Mesendoderm (in vitro differentiated cells): ENCODE measurements at regions not wholly inside any gene's neighbourhood (a gene's known extent, or its start where the extent isn't known, plus 50 kb on each side); places are given as distances from the start of the nearest gene placed in this dataset. TPM values are rescaled to one million over a fixed set of nuclear protein-coding genes. Genes with fewer than 3 reads are reported as not detected.

Experiments
- DNase-seq: peaks from one replicate; pipeline ENCODE4 v3.0.0; 2013
- H2AK5ac ChIP-seq: 2 replicates; pipeline ENCODE4 v1.6.1; 2013; ENCODE audit warnings: low read length, inconsistent platforms
- H2BK120ac ChIP-seq: 2 replicates; pipeline ENCODE4 v1.6.1; 2013; ENCODE audit warnings: low read depth, mild to moderate bottlenecking, low read length, moderate library complexity, mixed read lengths
- H2BK15ac ChIP-seq: replicated peaks from 2 replicates; pipeline ENCODE4 v1.6.1; 2013; ENCODE audit warnings: low read depth, mild to moderate bottlenecking, moderate library complexity
- H2BK5ac ChIP-seq: 2 replicates; pipeline ENCODE4 v1.6.1; 2013; ENCODE audit warnings: low read length, inconsistent platforms
- H3K18ac ChIP-seq: 2 replicates; pipeline ENCODE4 v1.6.1; 2013; ENCODE audit warnings: mild to moderate bottlenecking, low read length, mixed read lengths
- H3K23ac ChIP-seq: one replicate; pipeline ENCODE4 v1.6.1; 2013; ENCODE audit warnings: low read length
- H3K27ac ChIP-seq: 2 replicates; pipeline ENCODE4 v1.5.1; 2013; ENCODE audit warnings: low read depth, mild to moderate bottlenecking, inconsistent platforms, low read length, moderate library complexity
- H3K27me3 ChIP-seq: 2 replicates; pipeline ENCODE4 v1.6.1; 2013; ENCODE audit warnings: low read length, control low read depth, mild to moderate bottlenecking, inconsistent platforms; ENCODE audit not compliant: insufficient read depth, poor library complexity
- H3K36me3 ChIP-seq: 2 replicates; pipeline ENCODE4 v1.6.1; 2013; ENCODE audit warnings: low read length, inconsistent platforms; ENCODE audit not compliant: control insufficient read depth, insufficient read depth
- H3K4ac ChIP-seq: one replicate; pipeline ENCODE4 v1.6.1; 2013; ENCODE audit warnings: low read depth, mild to moderate bottlenecking, low read length, moderate library complexity
- H3K4me1 ChIP-seq: 2 replicates; pipeline ENCODE4 v1.6.1; 2013; ENCODE audit warnings: low read depth, low read length, inconsistent platforms; ENCODE audit not compliant: control insufficient read depth
- H3K4me2 ChIP-seq: 2 replicates; pipeline ENCODE4 v1.6.1; 2013; ENCODE audit warnings: low read length
- H3K4me3 ChIP-seq: 2 replicates; pipeline ENCODE4 v1.5.1; 2013; ENCODE audit warnings: mild to moderate bottlenecking, low read length
- H3K56ac ChIP-seq: one replicate; pipeline ENCODE4 v1.6.1; 2013; ENCODE audit warnings: low read length
- H3K79me1 ChIP-seq: 2 replicates; pipeline ENCODE4 v1.6.1; 2013; ENCODE audit warnings: low read length, inconsistent platforms
- H3K79me2 ChIP-seq: 2 replicates; pipeline ENCODE4 v1.6.1; 2013; ENCODE audit warnings: mild to moderate bottlenecking, low read length; ENCODE audit not compliant: control insufficient read depth, insufficient read depth
- H3K9ac ChIP-seq: 2 replicates; pipeline ENCODE4 v1.6.1; 2013; ENCODE audit warnings: low read length, inconsistent platforms
- H4K5ac ChIP-seq: one replicate; pipeline ENCODE4 v1.6.1; 2013; ENCODE audit warnings: low read length
- H4K8ac ChIP-seq: one replicate; pipeline ENCODE4 v1.6.1; 2013; ENCODE audit warnings: low read depth, mild to moderate bottlenecking, control low read depth, low read length, moderate library complexity
- WGBS: extraction: QIAGEN DNeasy Blood & Tissue Kit; methylation state at CpG from one replicate; pipeline ENCODE4 v1.1.7; 2013; ENCODE audit warnings: low lambda C conversion rate, missing lambda C conversion rate; ENCODE audit not compliant: insufficient coverage; ENCODE audit errors: extremely low coverage; 5-methylcytosine and 5-hydroxymethylcytosine counted together
- small RNA-seq: library from polyadenylated mRNA; stranded (forward); fragments of <200 nt; extraction: miRNeasy Mini kit (QIAGEN cat#:217004); gene quantifications from one replicate; pipeline ENCODE3, GENCODE V24; 2013; ENCODE audit not compliant: insufficient read depth

- Histone ChIP-seq H3K9ac (no peak overlapping the region), H4K5ac (no peak overlapping the region), H3K4me1 (no peaks in the 10 kb centered on the region), H3K56ac (no peak overlapping the region), H2AK5ac (no peak overlapping the region), H2BK15ac (peak overlapping the region; percentile 57), H3K27ac (no peak overlapping the region), H3K4me3 (no peak overlapping the region), H4K8ac (no peak overlapping the region), H3K36me3 (no peaks in the 10 kb centered on the region), H3K4me2 (no peak overlapping the region), H3K27me3 (no peaks in the 10 kb centered on the region), H3K79me1 (no peaks in the 10 kb centered on the region), H3K4ac (no peak overlapping the region), H3K18ac (peak overlapping the region; percentile 18), H3K23ac (no peak overlapping the region), H2BK5ac (no peak overlapping the region), H2BK120ac (no peak overlapping the region), H3K79me2 (no peaks in the 10 kb centered on the region)
- DNase-seq, result peak; percentile 7
- no CpG with 5 or more reads among the region's 2 CpGs for WGBS
Observed at GRCh38 chr6:127053032-127053874, 65.2 kb upstream of the RSPO3 start.

- Histone ChIP-seq H3K27me3 (no peaks in the 10 kb centered on the region), H4K5ac (no peak overlapping the region), H2BK5ac (no peak overlapping the region), H2BK15ac (no peak overlapping the region), H2BK120ac (no peak overlapping the region), H3K36me3 (no peaks in the 10 kb centered on the region), H3K56ac (no peak overlapping the region), H3K79me1 (no peaks in the 10 kb centered on the region), H3K4me1 (no peaks in the 10 kb centered on the region), H3K27ac (no peak overlapping the region), H4K8ac (no peak overlapping the region), H3K79me2 (no peaks in the 10 kb centered on the region), H3K23ac (no peak overlapping the region), H3K4me3 (no peak overlapping the region), H2AK5ac (no peak overlapping the region), H3K9ac (no peak overlapping the region), H3K4ac (no peak overlapping the region), H3K18ac (no peak overlapping the region), H3K4me2 (no peak overlapping the region)
- WGBS, result no CpG with 5 or more reads among the region's 1 CpG
- no peak for DNase-seq
Observed at GRCh38 chr6:127053875-127054235, 64.6 kb upstream of the RSPO3 start.

GRCh38 chr6:127058027-127058426 is 60.4 kb upstream of the RSPO3 start:
- Histone ChIP-seq H3K27ac (no peak overlapping the region), H4K8ac (no peak overlapping the region), H3K56ac (no peak overlapping the region), H4K5ac (no peak overlapping the region), H3K79me2 (no peaks in the 10 kb centered on the region), H3K9ac (no peak overlapping the region), H3K4ac (no peak overlapping the region), H2BK5ac (no peak overlapping the region), H3K23ac (no peak overlapping the region), H2BK15ac (no peak overlapping the region), H2BK120ac (no peak overlapping the region), H3K36me3 (no peaks in the 10 kb centered on the region), H3K79me1 (no peaks in the 10 kb centered on the region), H3K4me3 (no peak overlapping the region), H3K18ac (no peak overlapping the region), H3K27me3 (no peaks in the 10 kb centered on the region), H2AK5ac (no peak overlapping the region), H3K4me2 (no peak overlapping the region), H3K4me1 (no peaks in the 10 kb centered on the region)
- WGBS, result no CpG with 5 or more reads among the region's 2 CpGs
- DNase-seq, result no peak

GRCh38 chr6:127058936-127059335 is 59.5 kb upstream of the RSPO3 start:
- H3K79me1 ChIP-seq, result no peaks in the 10 kb centered on the region
- H3K27me3 ChIP-seq, result no peaks in the 10 kb centered on the region
- H3K4me2 ChIP-seq, result no peak overlapping the region
- H3K18ac ChIP-seq, result no peak overlapping the region
- no peak overlapping the region for H2BK15ac ChIP-seq
- no peak overlapping the region for H4K5ac ChIP-seq
- no peak overlapping the region for H3K27ac ChIP-seq
- no peak overlapping the region for H4K8ac ChIP-seq
- no peak for DNase-seq
- no peaks in the 10 kb centered on the region for H3K4me1 ChIP-seq
- H3K36me3 ChIP-seq, result no peaks in the 10 kb centered on the region
- no peak overlapping the region for H2AK5ac ChIP-seq
- no CpG with 5 or more reads among the region's 2 CpGs for WGBS
- H3K56ac ChIP-seq, result no peak overlapping the region
- H2BK120ac ChIP-seq, result no peak overlapping the region
- no peak overlapping the region for H3K4ac ChIP-seq
- H3K79me2 ChIP-seq, result no peaks in the 10 kb centered on the region
- H3K9ac ChIP-seq, result no peak overlapping the region
- no peak overlapping the region for H2BK5ac ChIP-seq
- no peak overlapping the region for H3K23ac ChIP-seq
- H3K4me3 ChIP-seq, result no peak overlapping the region

Small RNA genes lying in the stretch of these regions (small RNA-seq; reads per million reads assigned to genes)
- gene MIR588 (4.5 reads per million, percentile 66 among the genes with 10 or more reads in this experiment), gene RNU6-200P (not detected)
